ENCODE measurements at regions not wholly inside any gene's neighbourhood (a gene's known extent, or its start where the extent isn't known, plus 50 kb on each side); places are given as distances from the start of the nearest gene placed in this dataset.
"Not testable (repeated sequence)": the region's sequence is repeated elsewhere in the genome, so short reads cannot be mapped to it uniquely, and the experiment has no call there.

DNA sequence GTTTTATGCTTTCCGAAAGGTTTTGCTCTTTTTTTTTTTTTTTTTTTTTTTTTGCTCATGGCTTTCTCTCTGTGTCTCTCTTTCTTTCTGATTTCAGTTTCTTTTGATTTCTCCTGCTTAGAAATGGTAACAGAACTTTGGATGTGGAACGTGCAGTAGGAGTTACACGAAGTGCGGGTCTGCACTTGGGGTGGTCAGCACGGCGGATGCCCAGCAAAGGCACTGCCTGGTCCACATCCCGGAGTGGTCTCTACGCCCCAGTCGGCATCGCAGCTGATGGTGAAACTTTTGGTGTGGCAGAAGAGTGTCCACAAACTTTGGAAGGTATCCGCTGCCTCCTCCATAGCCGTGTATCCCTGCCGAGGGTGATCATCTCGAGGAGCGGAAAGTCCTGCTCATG lies 385.2 kb downstream of the ZNF716 start:
- TF ChIP-seq, protein P1, sequence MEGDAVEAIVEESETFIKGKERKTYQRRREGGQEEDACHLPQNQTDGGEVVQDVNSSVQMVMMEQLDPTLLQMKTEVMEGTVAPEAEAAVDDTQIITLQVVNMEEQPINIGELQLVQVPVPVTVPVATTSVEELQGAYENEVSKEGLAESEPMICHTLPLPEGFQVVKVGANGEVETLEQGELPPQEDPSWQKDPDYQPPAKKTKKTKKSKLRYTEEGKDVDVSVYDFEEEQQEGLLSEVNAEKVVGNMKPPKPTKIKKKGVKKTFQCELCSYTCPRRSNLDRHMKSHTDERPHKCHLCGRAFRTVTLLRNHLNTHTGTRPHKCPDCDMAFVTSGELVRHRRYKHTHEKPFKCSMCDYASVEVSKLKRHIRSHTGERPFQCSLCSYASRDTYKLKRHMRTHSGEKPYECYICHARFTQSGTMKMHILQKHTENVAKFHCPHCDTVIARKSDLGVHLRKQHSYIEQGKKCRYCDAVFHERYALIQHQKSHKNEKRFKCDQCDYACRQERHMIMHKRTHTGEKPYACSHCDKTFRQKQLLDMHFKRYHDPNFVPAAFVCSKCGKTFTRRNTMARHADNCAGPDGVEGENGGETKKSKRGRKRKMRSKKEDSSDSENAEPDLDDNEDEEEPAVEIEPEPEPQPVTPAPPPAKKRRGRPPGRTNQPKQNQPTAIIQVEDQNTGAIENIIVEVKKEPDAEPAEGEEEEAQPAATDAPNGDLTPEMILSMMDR (IDR thresholded peaks at IDR 0.05; ENCODE audit: poor library complexity): not testable (repeated sequence)
- TF ChIP-seq EZH2 (IDR thresholded peaks at IDR 0.05; ENCODE audit: borderline replicate concordance): not testable (repeated sequence)

Measured in hepatocyte (in vitro differentiated cells).